Vagina (tissue), 2 donors: ENCODE measurements at regions not wholly inside any gene's neighbourhood (a gene's known extent, or its start where the extent isn't known, plus 50 kb on each side); places are given as distances from the start of the nearest gene placed in this dataset.
"Not testable (repeated sequence)": the region's sequence is repeated elsewhere in the genome, so short reads cannot be mapped to it uniquely, and the experiment has no call there.

Source experiments
- DNase-seq, 2 donors: peaks; one replicate each; pipeline ENCODE4 v3.0.0-alpha.2; 2017; ENCODE audit errors: extremely low spot score in 2 of 2
- H3K27ac ChIP-seq: fragments of 200-600 bp; sonication (generic); one replicate; pipeline ENCODE4 v1.5.1; 2019
- H3K27me3 ChIP-seq: fragments of 200-600 bp; sonication (generic); one replicate; pipeline ENCODE4 v1.5.1; 2019
- H3K36me3 ChIP-seq, 2 donors: fragments of 200-600 bp; sonication (generic); one replicate each; pipeline ENCODE4 v1.5.1; 2017 to 2019
- H3K4me1 ChIP-seq: fragments of 200-600 bp; sonication (generic); one replicate; pipeline ENCODE4 v1.5.1; 2019
- H3K4me3 ChIP-seq, 2 donors: fragments of 200-600 bp; sonication (generic); 1 replicate in 1 of 2; 2 replicates in 1 of 2; pipeline ENCODE4 v1.5.1; 2016 to 2019
- H3K9me3 ChIP-seq: fragments of 200-600 bp; sonication (generic); one replicate; pipeline ENCODE4 v1.5.1; 2019
- CTCF ChIP-seq, 3 experiments: fragments of 450-650 bp in 2 of 3; fragments of 200-600 bp in 1 of 3; sonication (generic) in 1 of 3; IDR thresholded peaks; one replicate each; pipeline ENCODE4 v1.5.1; 2017 to 2019; ENCODE audit warnings: antibody characterized with exemption in 3 of 3, mild to moderate bottlenecking in 2 of 3, moderate library complexity in 2 of 3
- POLR2A ChIP-seq, 2 donors: fragments of 450-650 bp; IDR thresholded peaks; one replicate each; pipeline ENCODE4 v1.6.1; 2017; ENCODE audit warnings: antibody characterized with exemption in 2 of 2, mild to moderate bottlenecking in 2 of 2, moderate library complexity in 2 of 2
- POLR2AphosphoS5 ChIP-seq, 2 donors: sonication (generic); formaldehyde crosslinking; IDR thresholded peaks; one replicate each; pipeline ENCODE4 v1.9.0; 2017; ENCODE audit warnings: antibody characterized with exemption in 2 of 2, mild to moderate bottlenecking in 2 of 2, low read depth in 1 of 2; ENCODE audit not compliant: insufficient read depth in 1 of 2
- intact Hi-C: fragments of 100-400 bp; cut with DNase I; formaldehyde crosslinking; loops from one replicate; pipeline ENCODE4 v1.15.1; 2023

GRCh38 chr12:59372956-59373355 is 222.9 kb upstream of the SLC16A7 start:
- H3K27me3 ChIP-seq, result no peaks in the 10 kb centered on the region
- H3K4me1 ChIP-seq, result no peaks in the 10 kb centered on the region
- H3K9me3 ChIP-seq, result no peaks in the 10 kb centered on the region
- TF ChIP-seq POLR2AphosphoS5 (IDR thresholded peaks at IDR 0.05; ENCODE audit: insufficient read depth in 1 of 2, low read depth in 1 of 2) (no peak), CTCF (IDR thresholded peaks at IDR 0.05) (no peak), POLR2A (IDR thresholded peaks at IDR 0.05) (no peak)
- no peak overlapping the region for H3K4me3 ChIP-seq
- no peak for DNase-seq
- H3K27ac ChIP-seq, result no peak overlapping the region
- H3K36me3 ChIP-seq, result no peaks in the 10 kb centered on the region
- intact Hi-C loops, result no loop called here

GRCh38 chr12:59370933-59371332 is 224.9 kb upstream of the SLC16A7 start:
- H3K4me3 ChIP-seq, result no peak overlapping the region
- no peak overlapping the region for H3K27ac ChIP-seq
- TF ChIP-seq POLR2A (IDR thresholded peaks at IDR 0.05), result no peak
- TF ChIP-seq POLR2AphosphoS5 (IDR thresholded peaks at IDR 0.05; ENCODE audit: insufficient read depth in 1 of 2, low read depth in 1 of 2), result no peak
- TF ChIP-seq CTCF (IDR thresholded peaks at IDR 0.05), result no peak
- no peaks in the 10 kb centered on the region for H3K36me3 ChIP-seq
- no peak for DNase-seq
- intact Hi-C loops, result no loop called here
- H3K9me3 ChIP-seq, result no peaks in the 10 kb centered on the region
- no peaks in the 10 kb centered on the region for H3K4me1 ChIP-seq
- no peaks in the 10 kb centered on the region for H3K27me3 ChIP-seq

GRCh38 chr12:59365133-59365532 is 230.7 kb upstream of the SLC16A7 start:
- Histone ChIP-seq H3K9me3 (no peaks in the 10 kb centered on the region), H3K36me3 (no peaks in the 10 kb centered on the region), H3K27me3 (no peaks in the 10 kb centered on the region), H3K27ac (no peak overlapping the region), H3K4me3 (no peak overlapping the region), H3K4me1 (no peaks in the 10 kb centered on the region)
- TF ChIP-seq POLR2A (IDR thresholded peaks at IDR 0.05) (no peak), CTCF (IDR thresholded peaks at IDR 0.05) (no peak), POLR2AphosphoS5 (IDR thresholded peaks at IDR 0.05; ENCODE audit: insufficient read depth in 1 of 2, low read depth in 1 of 2) (no peak)
- no peak for DNase-seq
- intact Hi-C loops, result no loop called here

- Histone ChIP-seq H3K27ac (no peak overlapping the region), H3K36me3 (no peaks in the 10 kb centered on the region), H3K4me3 (no peak overlapping the region), H3K4me1 (no peaks in the 10 kb centered on the region), H3K9me3 (no peaks in the 10 kb centered on the region), H3K27me3 (no peaks in the 10 kb centered on the region)
- intact Hi-C loops, result no loop called here
- TF ChIP-seq POLR2AphosphoS5 (IDR thresholded peaks at IDR 0.05; ENCODE audit: insufficient read depth in 1 of 2, low read depth in 1 of 2) (no peak), CTCF (IDR thresholded peaks at IDR 0.05) (no peak), POLR2A (IDR thresholded peaks at IDR 0.05) (no peak)
- DNase-seq, result no peak
Measured at GRCh38 chr12:59357811-59358210, 238.0 kb upstream of the SLC16A7 start.

GRCh38 chr12:59346248-59346647 is 249.6 kb upstream of the SLC16A7 start:
- H3K4me1 ChIP-seq, H3K4me3 ChIP-seq, DNase-seq, intact Hi-C loops, H3K36me3 ChIP-seq, H3K9me3 ChIP-seq, H3K27ac ChIP-seq, H3K27me3 ChIP-seq: not testable (repeated sequence)

- Histone ChIP-seq H3K27ac (no peak overlapping the region), H3K36me3 (no peaks in the 10 kb centered on the region), H3K27me3 (no peaks in the 10 kb centered on the region), H3K4me3 (no peak overlapping the region), H3K4me1 (no peaks in the 10 kb centered on the region), H3K9me3 (no peaks in the 10 kb centered on the region)
- DNase-seq, result no peak
- TF ChIP-seq POLR2AphosphoS5 (IDR thresholded peaks at IDR 0.05; ENCODE audit: insufficient read depth in 1 of 2, low read depth in 1 of 2) (no peak), POLR2A (IDR thresholded peaks at IDR 0.05) (no peak), CTCF (IDR thresholded peaks at IDR 0.05) (no peak)
- intact Hi-C loops, result no loop called here
Measured at GRCh38 chr12:59345406-59345805, 250.4 kb upstream of the SLC16A7 start.
